ENCODE measurements at regions not wholly inside any gene's neighbourhood (a gene's known extent, or its start where the extent isn't known, plus 50 kb on each side); places are given as distances from the start of the nearest gene placed in this dataset.

DNA sequence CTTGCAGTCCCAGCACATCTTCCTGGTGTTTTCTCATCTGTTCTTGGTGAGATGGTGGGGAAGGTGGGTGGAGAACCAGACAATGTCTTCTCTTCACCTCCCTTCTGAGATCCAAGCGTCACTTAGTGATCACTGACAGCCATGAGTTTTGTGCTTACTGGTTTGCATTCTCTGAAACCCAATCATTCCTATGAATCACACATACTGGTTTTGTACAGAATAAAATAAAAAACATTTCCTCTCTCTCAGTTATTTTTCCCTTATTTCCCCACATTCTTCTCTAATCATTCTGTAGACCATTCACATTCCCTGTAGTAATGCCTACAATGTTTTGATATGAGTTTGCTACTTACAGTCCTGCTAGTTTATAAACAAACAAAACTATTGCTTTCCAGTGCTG lies 143.8 kb upstream of the SLC13A1 start:
- Histone ChIP-seq H3K9me3 (peaks cover 0 to 8% (median 0%) of the 10 kb centered on the region in 8 donors), H3K4me1 (no peaks in the 10 kb centered on the region), H3K27me3 (replicated peaks in 1 of 7) (no peaks in the 10 kb centered on the region), H3K4me3 (no peak overlapping the region), H3K27ac (no peak overlapping the region), H3K36me3 (no peaks in the 10 kb centered on the region)
- intact Hi-C loops (cut with DNase I; ENCODE audit: low total_unique reads), result no loop called here
- TF ChIP-seq POLR2A (IDR thresholded peaks at IDR 0.05) (no peak), CTCF (IDR thresholded peaks at IDR 0.05 in 8 of 11, conservative IDR thresholded peaks at IDR 0.05 in 3 of 11) (no peak), POLR2AphosphoS5 (IDR thresholded peaks at IDR 0.05) (no peak)
- no peak for DNase-seq
- WGBS, 5 donors, result 62 to 91% (median 86%) methylated on average over 1 of the region's 1 CpG

DNA sequence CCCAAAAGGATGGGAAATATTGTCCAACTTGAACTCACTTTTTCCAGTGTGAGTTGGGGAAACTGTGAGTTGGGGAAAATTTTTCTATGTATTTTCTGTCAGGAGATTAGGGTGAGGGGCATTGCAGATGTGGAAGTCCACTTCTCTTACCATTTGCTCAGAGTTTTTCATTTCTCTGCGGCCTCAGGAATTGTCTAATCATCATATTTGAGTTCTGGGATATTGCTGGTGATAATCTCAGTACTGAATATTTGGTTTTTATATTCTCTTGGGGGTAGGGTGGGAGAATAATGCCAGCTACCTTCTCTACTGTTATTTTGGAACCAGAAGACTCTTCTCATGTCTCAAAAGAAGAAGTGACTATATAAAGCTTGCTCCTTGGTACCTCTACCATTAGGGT lies 141.3 kb upstream of the SLC13A1 start:
- Histone ChIP-seq H3K36me3 (no peaks in the 10 kb centered on the region), H3K27me3 (replicated peaks in 1 of 7) (no peaks in the 10 kb centered on the region), H3K9me3 (peaks cover 0 to 8% (median 0%) of the 10 kb centered on the region in 8 donors), H3K4me1 (no peaks in the 10 kb centered on the region), H3K4me3 (no peak overlapping the region), H3K27ac (no peak overlapping the region)
- intact Hi-C loops (cut with DNase I; ENCODE audit: low total_unique reads), result no loop called here
- TF ChIP-seq CTCF (IDR thresholded peaks at IDR 0.05 in 8 of 11, conservative IDR thresholded peaks at IDR 0.05 in 3 of 11), result no peak
- TF ChIP-seq POLR2A (IDR thresholded peaks at IDR 0.05), result no peak
- TF ChIP-seq POLR2AphosphoS5 (IDR thresholded peaks at IDR 0.05), result no peak
- 29 to 71% (median 61%) methylated on average over 1 of the region's 1 CpG for WGBS, 5 donors
- no peak for DNase-seq

DNA sequence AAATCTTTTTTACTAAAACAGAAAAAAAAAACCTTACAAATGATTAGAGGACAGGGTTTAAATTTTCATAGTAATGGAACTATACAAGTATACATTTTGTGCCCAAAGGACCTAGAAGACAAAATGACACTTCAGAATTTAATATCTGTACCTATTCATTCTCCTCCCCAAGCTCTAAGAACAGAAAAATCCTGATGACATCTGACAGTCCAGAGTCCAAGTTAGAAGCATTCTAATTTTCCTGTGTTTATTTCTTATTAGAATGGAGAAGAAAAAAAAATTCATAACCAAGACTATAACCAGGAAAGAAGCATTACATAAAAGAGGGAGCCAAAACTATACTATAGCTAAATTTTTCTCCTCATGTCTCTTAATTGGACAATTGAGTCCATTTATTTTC lies 138.9 kb upstream of the SLC13A1 start:
- intact Hi-C loops (cut with DNase I; ENCODE audit: low total_unique reads), result no loop called here
- Histone ChIP-seq H3K9me3 (peaks cover 0 to 8% (median 0%) of the 10 kb centered on the region in 8 donors), H3K27me3 (replicated peaks in 1 of 7) (no peaks in the 10 kb centered on the region), H3K27ac (no peak overlapping the region), H3K4me3 (no peak overlapping the region), H3K4me1 (no peaks in the 10 kb centered on the region), H3K36me3 (no peaks in the 10 kb centered on the region)
- DNase-seq, result no peak
- TF ChIP-seq CTCF (IDR thresholded peaks at IDR 0.05 in 8 of 11, conservative IDR thresholded peaks at IDR 0.05 in 3 of 11) (no peak), POLR2AphosphoS5 (IDR thresholded peaks at IDR 0.05) (no peak)

GRCh38 chr7:123329988-123330643 lies 130.3 kb upstream of the SLC13A1 start:
- Histone ChIP-seq H3K4me3 (no peak overlapping the region), H3K27ac (no peak overlapping the region), H3K27me3 (replicated peaks in 1 of 7) (no peaks in the 10 kb centered on the region), H3K4me1 (no peaks in the 10 kb centered on the region), H3K36me3 (no peaks in the 10 kb centered on the region), H3K9me3 (peaks cover 0 to 26% (median 20%) of the 10 kb centered on the region in 8 donors)
- TF ChIP-seq CTCF (IDR thresholded peaks at IDR 0.05 in 8 of 11, conservative IDR thresholded peaks at IDR 0.05 in 3 of 11) (no peak), POLR2AphosphoS5 (IDR thresholded peaks at IDR 0.05) (no peak), POLR2A (IDR thresholded peaks at IDR 0.05) (no peak)
- 75 to 91% (median 82%) methylated on average over 4 of the region's 4 CpGs for WGBS, 5 donors
- intact Hi-C loops (cut with DNase I; ENCODE audit: low total_unique reads), result no loop called here
- DNase-seq, result no peak

Data from spleen (tissue), 11 donors.